ENCODE measurements at regions not wholly inside any gene's neighbourhood (a gene's known extent, or its start where the extent isn't known, plus 50 kb on each side); places are given as distances from the start of the nearest gene placed in this dataset.
"Not testable (repeated sequence)": the region's sequence is repeated elsewhere in the genome, so short reads cannot be mapped to it uniquely, and the experiment has no call there.

- Mint-ChIP-seq H3K27me3 (ENCODE audit: low read depth) (peaks cover 11% of the 10 kb centered on the region), H3K36me3 (ENCODE audit: low read depth) (no peaks in the 10 kb centered on the region), H3K4me3 (no peak overlapping the region), H3K27ac (no peak overlapping the region), H3K9me3 (no peaks in the 10 kb centered on the region), H3K4me1 (ENCODE audit: low read depth) (peaks cover 16% of the 10 kb centered on the region)
- CTCF ChIA-PET, result interaction anchor here (0.6 kb wide), 1 partner anchor 238 kb away, joined by 5 read pairs; no protein-coding TSS in a partner anchor
- intact Hi-C loops (cut with micrococcal nuclease), result no loop called here
- DNase-seq, result no peak
Observed at GRCh38 chr14:71165121-71166031, 258.1 kb downstream of the PCNX1 start.

- H3K27me3 Mint-ChIP-seq (ENCODE audit: low read depth), result peaks cover 11% of the 10 kb centered on the region
- no peak overlapping the region for H3K27ac Mint-ChIP-seq
- H3K36me3 Mint-ChIP-seq (ENCODE audit: low read depth), result no peaks in the 10 kb centered on the region
- H3K4me1 Mint-ChIP-seq (ENCODE audit: low read depth), result peaks cover 16% of the 10 kb centered on the region
- DNase-seq, result peak; percentile 38
- CTCF ChIA-PET, result interaction anchor here (0.8 to 1.3 kb wide), 6 partner anchors 11 to 600 kb away, joined by 3 to 6 read pairs (median 3); no protein-coding TSS in a partner anchor
- no peak overlapping the region for H3K4me3 Mint-ChIP-seq
- intact Hi-C loops (cut with micrococcal nuclease), result no loop called here
- H3K9me3 Mint-ChIP-seq, result no peaks in the 10 kb centered on the region
Observed at GRCh38 chr14:71166180-71166837, 259.1 kb downstream of the PCNX1 start.

- CTCF ChIA-PET, result interaction anchor here (0.6 to 2.2 kb wide), 4 partner anchors 18 to 1017 kb away, joined by 3 to 11 read pairs (median 4); no protein-coding TSS in a partner anchor
- H3K9me3 Mint-ChIP-seq; DNase-seq; H3K36me3 Mint-ChIP-seq (ENCODE audit: low read depth); H3K4me3 Mint-ChIP-seq; H3K27ac Mint-ChIP-seq; intact Hi-C loops (cut with micrococcal nuclease): not testable (repeated sequence)
- peaks cover 16% of the 10 kb centered on the region for H3K4me1 Mint-ChIP-seq (ENCODE audit: low read depth)
- H3K27me3 Mint-ChIP-seq (ENCODE audit: low read depth), result peaks cover 13% of the 10 kb centered on the region
Observed at GRCh38 chr14:71167325-71167950, 260.2 kb downstream of the PCNX1 start.

- H3K4me3 Mint-ChIP-seq, result peak overlapping the region; percentile 42
- intact Hi-C loops (cut with micrococcal nuclease); H3K36me3 Mint-ChIP-seq (ENCODE audit: low read depth); H3K27ac Mint-ChIP-seq; H3K9me3 Mint-ChIP-seq: not testable (repeated sequence)
- CTCF ChIA-PET, result interaction anchor here (0.6 to 2.2 kb wide), 3 partner anchors 123 to 687 kb away, joined by 3 to 11 read pairs (median 5); no protein-coding TSS in a partner anchor
- DNase-seq, result peak; percentile 17
- H3K4me1 Mint-ChIP-seq (ENCODE audit: low read depth), result peaks cover 16% of the 10 kb centered on the region
- peaks cover 16% of the 10 kb centered on the region for H3K27me3 Mint-ChIP-seq (ENCODE audit: low read depth)
Observed at GRCh38 chr14:71168161-71168560, 260.9 kb downstream of the PCNX1 start.

GRCh38 chr14:71168564-71169427 is 261.5 kb downstream of the PCNX1 start:
- DNase-seq, result no peak
- CTCF ChIA-PET, result interaction anchor here (0.6 to 2.2 kb wide), 3 partner anchors 123 to 686 kb away, joined by 3 to 11 read pairs (median 5); no protein-coding TSS in a partner anchor
- Mint-ChIP-seq H3K36me3 (ENCODE audit: low read depth) (no peaks in the 10 kb centered on the region), H3K27me3 (ENCODE audit: low read depth) (peaks cover 16% of the 10 kb centered on the region), H3K4me1 (ENCODE audit: low read depth) (peaks cover 16% of the 10 kb centered on the region), H3K4me3 (peak overlapping the region; percentile 45), H3K9me3 (no peaks in the 10 kb centered on the region), H3K27ac (no peak overlapping the region)
- intact Hi-C loops (cut with micrococcal nuclease), result no loop called here

- DNase-seq, result no peak
- CTCF ChIA-PET, result interaction anchor here (0.5 to 1.7 kb wide), 2 partner anchors 120 to 685 kb away, joined by 4 to 5 read pairs; no protein-coding TSS in a partner anchor
- Mint-ChIP-seq H3K27me3 (ENCODE audit: low read depth) (peaks cover 16% of the 10 kb centered on the region), H3K9me3 (no peaks in the 10 kb centered on the region), H3K4me3 (no peak overlapping the region), H3K27ac (no peak overlapping the region), H3K4me1 (ENCODE audit: low read depth) (peaks cover 16% of the 10 kb centered on the region), H3K36me3 (ENCODE audit: low read depth) (no peaks in the 10 kb centered on the region)
- intact Hi-C loops (cut with micrococcal nuclease), result no loop called here
Observed at GRCh38 chr14:71169861-71170260, 262.6 kb downstream of the PCNX1 start.

GRCh38 chr14:71175491-71175890 is 268.2 kb downstream of the PCNX1 start:
- H3K36me3 Mint-ChIP-seq (ENCODE audit: low read depth), result no peaks in the 10 kb centered on the region
- CTCF ChIA-PET, result no interaction called here
- no peaks in the 10 kb centered on the region for H3K9me3 Mint-ChIP-seq
- intact Hi-C loops (cut with micrococcal nuclease), result no loop called here
- no peak overlapping the region for H3K27ac Mint-ChIP-seq
- H3K4me1 Mint-ChIP-seq (ENCODE audit: low read depth), result no peaks in the 10 kb centered on the region
- no peak overlapping the region for H3K4me3 Mint-ChIP-seq
- no peak for DNase-seq
- peaks cover 5% of the 10 kb centered on the region for H3K27me3 Mint-ChIP-seq (ENCODE audit: low read depth)

- no peaks in the 10 kb centered on the region for H3K9me3 Mint-ChIP-seq
- H3K27me3 Mint-ChIP-seq (ENCODE audit: low read depth), result no peaks in the 10 kb centered on the region
- H3K4me1 Mint-ChIP-seq (ENCODE audit: low read depth), result no peaks in the 10 kb centered on the region
- CTCF ChIA-PET, result interaction anchor here (0.7 kb wide), 1 partner anchor 30 kb away, joined by 3 read pairs; no protein-coding TSS in a partner anchor
- DNase-seq, result no peak
- H3K27ac Mint-ChIP-seq, result no peak overlapping the region
- intact Hi-C loops (cut with micrococcal nuclease), result no loop called here
- no peaks in the 10 kb centered on the region for H3K36me3 Mint-ChIP-seq (ENCODE audit: low read depth)
- no peak overlapping the region for H3K4me3 Mint-ChIP-seq
Observed at GRCh38 chr14:71179066-71179465, 271.8 kb downstream of the PCNX1 start.

- Mint-ChIP-seq H3K4me1 (ENCODE audit: low read depth) (no peaks in the 10 kb centered on the region), H3K27ac (no peak overlapping the region), H3K27me3 (ENCODE audit: low read depth) (no peaks in the 10 kb centered on the region), H3K36me3 (ENCODE audit: low read depth) (no peaks in the 10 kb centered on the region), H3K4me3 (no peak overlapping the region), H3K9me3 (no peaks in the 10 kb centered on the region)
- CTCF ChIA-PET, result interaction anchor here (1.0 kb wide), 1 partner anchor 11 kb away, joined by 3 read pairs; no protein-coding TSS in a partner anchor
- DNase-seq, result no peak
- intact Hi-C loops (cut with micrococcal nuclease), result no loop called here
Observed at GRCh38 chr14:71180397-71180796, 273.1 kb downstream of the PCNX1 start.

- Mint-ChIP-seq H3K36me3 (ENCODE audit: low read depth) (no peaks in the 10 kb centered on the region), H3K27me3 (ENCODE audit: low read depth) (no peaks in the 10 kb centered on the region), H3K4me3 (no peak overlapping the region), H3K4me1 (ENCODE audit: low read depth) (no peaks in the 10 kb centered on the region), H3K27ac (no peak overlapping the region), H3K9me3 (no peaks in the 10 kb centered on the region)
- intact Hi-C loops (cut with micrococcal nuclease), result no loop called here
- no peak for DNase-seq
- CTCF ChIA-PET, result interaction anchor here (1.0 kb wide), 1 partner anchor 10 kb away, joined by 3 read pairs; no protein-coding TSS in a partner anchor
Observed at GRCh38 chr14:71181215-71182003, 274.1 kb downstream of the PCNX1 start.
